ES-I3 (cell line): ENCODE measurements at regions not wholly inside any gene's neighbourhood (a gene's known extent, or its start where the extent isn't known, plus 50 kb on each side); places are given as distances from the start of the nearest gene placed in this dataset.

ENCODE experiments used
- H3K36me3 ChIP-seq: 2 replicates; pipeline ENCODE4 v1.6.1; 2013; ENCODE audit warnings: mild to moderate bottlenecking, low read length, control low read depth, moderate library complexity; ENCODE audit not compliant: insufficient read depth
- H3K4me1 ChIP-seq: 2 replicates; pipeline ENCODE4 v1.6.1; 2013; ENCODE audit warnings: mild to moderate bottlenecking, control low read depth, low read length; ENCODE audit not compliant: insufficient read depth
- H3K9ac ChIP-seq: 2 replicates; pipeline ENCODE4 v1.6.1; 2013; ENCODE audit warnings: low read depth, mild to moderate bottlenecking, low read length, moderate library complexity
- H3K9me3 ChIP-seq: 2 replicates; pipeline ENCODE4 v1.6.1; 2013; ENCODE audit warnings: mild to moderate bottlenecking, low read length, moderate library complexity; ENCODE audit not compliant: control insufficient read depth, insufficient read depth

DNA sequence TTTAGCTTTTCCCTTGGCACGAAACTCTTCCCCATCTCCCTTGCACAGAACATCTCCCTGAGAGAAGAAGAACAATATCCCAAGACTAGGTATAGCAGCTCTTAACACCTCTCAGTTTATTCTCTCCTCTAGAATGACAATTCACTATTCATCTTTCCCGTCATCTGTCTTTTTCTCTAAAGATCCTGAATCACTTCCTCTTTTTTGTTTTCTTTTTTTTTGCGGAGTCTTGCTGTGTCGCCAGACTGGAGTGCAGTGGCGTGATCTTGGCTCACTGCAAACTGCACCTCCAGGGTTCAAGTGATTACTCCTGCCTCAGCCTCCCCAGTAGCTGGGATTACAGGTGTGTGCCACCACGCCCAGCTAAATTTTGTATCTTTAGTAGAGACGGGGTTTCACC lies 574.4 kb upstream of the MAP3K7 start:
- 0 out of 2 replicates have a peak, but pooled peaks cover 2% of the 10 kb centered on the region for H3K4me1 ChIP-seq
- no peaks in the 10 kb centered on the region for H3K36me3 ChIP-seq
- no peak overlapping the region for H3K9ac ChIP-seq
- no peaks in the 10 kb centered on the region for H3K9me3 ChIP-seq

DNA sequence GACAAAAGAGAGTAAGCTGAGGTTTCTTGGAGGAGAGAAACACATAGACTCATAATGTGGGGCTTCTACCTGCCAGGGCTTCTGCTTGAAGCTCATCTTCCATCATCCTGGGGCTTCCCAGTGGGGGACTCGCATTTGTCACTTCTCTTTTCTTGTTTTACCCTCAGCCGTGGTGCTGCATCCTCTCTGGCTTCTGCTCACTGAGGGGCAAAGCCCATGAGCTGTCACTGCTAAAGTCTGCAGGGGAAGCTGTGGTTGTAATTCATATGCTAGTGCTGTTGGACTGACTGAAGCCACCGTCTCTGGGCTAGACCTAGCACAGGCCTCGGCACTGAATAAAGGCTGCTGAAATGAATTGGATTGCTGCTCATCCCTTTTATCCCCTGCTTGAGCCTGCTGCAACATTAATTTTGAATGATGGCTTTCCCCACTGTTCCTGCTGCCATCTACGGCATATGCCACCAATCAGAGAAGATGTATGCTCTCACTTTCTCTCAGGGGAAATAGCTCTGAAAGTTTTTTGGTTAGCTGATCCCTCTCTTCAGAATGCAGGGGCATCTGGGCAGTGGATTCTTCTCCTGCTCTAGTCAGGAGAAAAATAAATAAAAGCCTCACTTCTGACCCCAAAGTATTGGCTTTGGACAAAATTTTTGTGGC lies 568.4 kb upstream of the MAP3K7 start:
- Histone ChIP-seq H3K4me1 (peaks cover 18% of the 10 kb centered on the region), H3K9me3 (no peaks in the 10 kb centered on the region), H3K36me3 (no peaks in the 10 kb centered on the region), H3K9ac (no peak overlapping the region)

DNA sequence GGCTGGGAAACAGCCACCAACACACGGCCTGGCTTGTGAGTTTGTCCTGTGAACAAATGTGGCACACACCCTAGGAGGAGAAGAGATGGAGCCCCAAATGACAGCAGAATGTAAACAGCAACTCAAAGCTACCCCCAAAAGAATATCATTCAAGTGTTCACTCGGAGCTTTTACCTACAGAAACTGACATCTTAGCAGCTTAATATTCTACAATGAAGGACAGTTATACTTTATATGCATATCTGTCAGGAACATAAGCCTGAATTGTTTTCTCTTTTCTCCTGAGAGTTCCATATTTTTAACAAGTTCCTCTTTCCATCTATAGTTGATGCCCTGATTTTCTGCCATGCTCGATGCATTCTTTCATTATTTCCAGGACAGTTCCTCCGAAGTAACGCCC lies 566.0 kb upstream of the MAP3K7 start:
- peaks cover 18% of the 10 kb centered on the region for H3K4me1 ChIP-seq
- no peak overlapping the region for H3K9ac ChIP-seq
- H3K36me3 ChIP-seq, result no peaks in the 10 kb centered on the region

DNA sequence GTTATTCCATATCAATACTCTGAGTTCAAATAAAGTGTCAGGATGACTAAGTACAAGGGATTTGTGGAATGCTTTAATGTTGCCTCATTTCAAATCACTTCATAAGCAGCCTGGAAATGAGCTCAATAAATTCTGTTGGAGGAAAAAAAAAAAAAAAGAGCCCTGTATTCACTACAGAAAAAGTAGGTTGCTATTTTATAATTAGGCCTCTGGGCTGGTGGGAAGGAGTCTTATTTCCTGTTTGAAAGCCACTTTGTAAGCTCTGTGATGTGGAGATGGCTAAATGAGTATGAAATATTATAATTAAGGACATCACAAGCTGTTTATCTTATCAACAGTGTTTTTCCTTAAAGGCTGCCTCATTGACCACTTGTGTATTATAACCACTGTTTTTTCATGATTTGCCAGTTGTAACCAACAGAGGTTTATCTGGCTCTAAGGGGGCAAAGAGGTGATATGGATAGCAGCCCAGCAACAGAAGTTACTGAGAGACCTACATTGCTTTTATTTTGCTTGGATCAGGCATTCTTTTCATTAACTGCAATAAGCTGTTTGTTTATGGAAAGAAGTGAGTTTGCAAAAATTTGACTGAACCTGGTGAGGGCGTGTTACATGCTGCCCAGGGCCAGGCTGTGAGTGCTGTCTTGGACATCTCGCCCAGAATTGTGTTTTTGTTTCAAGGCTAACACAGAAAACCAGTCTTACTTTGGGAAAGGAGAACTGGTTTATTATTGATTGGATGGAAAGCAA lies 563.3 kb upstream of the MAP3K7 start:
- H3K9me3 ChIP-seq, result no peaks in the 10 kb centered on the region
- H3K4me1 ChIP-seq, result peaks cover 5% of the 10 kb centered on the region
- no peak overlapping the region for H3K9ac ChIP-seq
- H3K36me3 ChIP-seq, result no peaks in the 10 kb centered on the region

More for the DNA sequence above, 566.0 kb upstream of the MAP3K7 start:
- no peaks in the 10 kb centered on the region for H3K9me3 ChIP-seq

DNA sequence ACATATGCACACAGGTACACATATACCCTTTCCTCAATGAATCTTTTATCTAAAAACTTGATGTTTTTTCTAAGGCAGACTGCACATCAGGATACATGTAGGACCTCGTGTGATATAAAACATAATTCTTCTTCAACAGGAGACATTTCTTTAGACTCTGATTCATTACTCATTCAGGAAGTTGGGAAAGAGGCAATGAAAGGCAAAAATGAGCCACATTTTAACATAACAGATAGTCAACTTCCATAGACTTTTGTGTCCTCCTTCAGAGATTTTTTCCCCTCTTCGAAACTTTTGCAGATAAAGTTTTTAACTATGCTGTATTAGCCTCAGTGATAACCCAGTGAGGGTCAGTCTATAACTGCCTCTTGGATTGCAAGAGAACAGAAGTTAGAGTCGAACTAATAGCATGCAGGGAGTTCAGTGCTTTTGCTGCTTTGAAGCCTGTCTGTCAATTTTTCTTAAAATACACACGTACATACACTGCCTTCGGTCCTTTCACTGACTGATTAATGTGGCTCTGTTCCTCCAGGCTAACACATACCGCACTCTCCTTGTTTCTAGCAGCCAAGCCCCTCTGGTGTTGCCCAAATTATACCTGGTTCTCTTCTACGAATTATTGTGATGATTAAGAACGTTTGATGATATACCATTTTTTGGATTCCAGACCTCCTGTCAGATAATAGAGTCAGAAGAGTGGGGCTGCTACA lies 562.5 kb upstream of the MAP3K7 start:
- Histone ChIP-seq H3K4me1 (no peaks in the 10 kb centered on the region; the same call in 1 of the 2 replicates), H3K36me3 (no peaks in the 10 kb centered on the region), H3K9ac (no peak overlapping the region), H3K9me3 (no peaks in the 10 kb centered on the region)

DNA sequence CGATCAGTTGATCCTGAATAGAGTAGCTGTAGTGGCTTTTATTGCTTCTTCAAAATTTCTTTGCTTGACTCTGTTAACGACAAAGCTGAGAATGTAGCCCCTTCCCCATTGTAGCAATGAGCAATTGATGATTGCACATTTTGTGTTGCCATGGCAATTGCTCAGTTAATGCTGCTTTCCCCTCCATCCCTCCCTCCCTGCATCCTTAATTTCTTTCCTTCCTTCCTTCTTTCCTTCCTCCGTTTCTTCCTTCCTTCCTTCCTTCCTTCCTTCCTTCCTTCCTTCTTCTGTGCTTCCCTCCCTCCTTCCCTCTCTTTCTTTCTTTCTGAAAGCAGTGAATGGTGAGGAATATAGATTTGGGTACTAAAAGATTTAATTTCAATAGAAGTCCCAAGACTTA lies 557.3 kb upstream of the MAP3K7 start:
- Histone ChIP-seq H3K36me3 (no peaks in the 10 kb centered on the region), H3K9me3 (no peaks in the 10 kb centered on the region), H3K4me1 (no peaks in the 10 kb centered on the region), H3K9ac (no peak overlapping the region)

DNA sequence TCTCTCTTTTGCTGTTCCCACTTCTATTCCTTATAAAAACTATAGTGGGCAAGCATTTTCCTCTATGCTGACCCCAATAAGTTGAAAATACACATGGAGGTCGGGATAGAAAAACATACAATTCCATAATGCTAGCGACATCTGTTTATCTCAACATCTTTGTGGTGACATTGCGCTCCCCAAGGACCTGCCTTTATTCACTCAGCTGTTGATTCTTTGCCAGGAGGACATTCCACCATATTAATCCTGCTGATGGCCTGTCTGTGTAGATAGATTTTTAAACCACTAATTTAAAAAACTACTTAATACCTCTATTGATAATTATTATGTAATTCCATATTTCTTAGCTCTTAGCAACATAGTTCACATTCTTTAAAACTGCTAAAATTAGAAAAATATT lies 555.3 kb upstream of the MAP3K7 start:
- H3K9me3 ChIP-seq, result no peaks in the 10 kb centered on the region
- no peak overlapping the region for H3K9ac ChIP-seq
- no peaks in the 10 kb centered on the region for H3K4me1 ChIP-seq
- no peaks in the 10 kb centered on the region for H3K36me3 ChIP-seq

DNA sequence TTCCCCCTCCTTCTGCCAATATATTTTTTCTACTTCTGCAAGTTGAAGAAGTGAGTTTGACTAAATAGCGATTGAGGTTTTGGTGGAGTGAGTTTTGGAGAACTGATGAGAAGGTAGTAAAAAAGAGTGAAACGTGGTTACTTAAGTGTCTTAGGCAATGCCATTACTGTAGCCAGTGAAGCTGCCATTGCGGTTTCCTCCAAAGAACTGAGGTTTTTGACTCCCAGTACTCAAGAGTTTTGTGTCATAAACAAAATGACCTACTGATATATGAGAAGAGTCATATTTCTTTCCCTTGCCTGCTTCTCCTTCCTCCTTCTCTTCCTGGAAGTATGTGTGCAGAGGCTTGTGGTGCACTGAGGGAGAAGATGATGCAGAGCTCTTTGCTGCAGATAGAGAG lies 554.5 kb upstream of the MAP3K7 start:
- Histone ChIP-seq H3K4me1 (no peaks in the 10 kb centered on the region), H3K9ac (no peak overlapping the region), H3K36me3 (no peaks in the 10 kb centered on the region), H3K9me3 (no peaks in the 10 kb centered on the region)

DNA sequence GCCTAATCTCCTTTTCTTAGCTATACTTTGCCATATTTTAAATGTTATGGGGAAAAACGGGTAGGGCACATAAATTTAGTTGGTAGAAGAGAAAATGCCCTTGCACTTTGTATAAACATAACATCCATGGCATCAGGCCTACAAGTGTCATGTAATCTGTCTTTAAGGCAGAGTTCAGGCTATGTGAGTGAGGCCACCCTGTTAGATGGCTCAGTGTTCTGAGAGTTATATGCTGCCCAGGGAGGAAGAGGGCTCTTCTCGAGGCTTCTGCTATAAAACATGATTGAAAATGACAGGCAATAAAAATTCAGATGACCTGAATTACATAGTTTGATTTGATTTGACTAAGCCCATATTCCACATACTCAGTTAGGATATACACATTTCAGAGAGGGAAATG lies 553.6 kb upstream of the MAP3K7 start:
- no peaks in the 10 kb centered on the region for H3K9me3 ChIP-seq

DNA sequence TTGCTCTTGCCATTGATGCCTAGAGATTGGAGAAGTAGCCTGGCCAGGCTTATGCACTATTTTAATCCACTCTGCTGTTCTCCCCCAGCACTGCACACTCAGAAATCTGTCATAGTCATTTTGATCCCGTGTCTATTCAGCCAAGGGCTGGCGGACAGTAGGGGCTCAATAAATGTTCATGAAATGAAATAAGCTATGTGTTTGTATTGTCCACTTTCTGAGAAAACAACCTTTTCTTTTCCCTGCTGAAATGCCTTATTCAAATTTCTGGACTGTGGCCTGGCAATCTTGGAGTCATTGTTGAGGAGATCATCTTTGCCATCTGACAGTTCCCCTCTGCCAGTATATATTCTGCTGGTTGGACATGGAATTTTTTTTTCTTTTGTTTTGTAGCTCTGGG lies 550.4 kb upstream of the MAP3K7 start:
- Histone ChIP-seq H3K36me3 (no peaks in the 10 kb centered on the region), H3K9ac (no peak overlapping the region), H3K9me3 (no peaks in the 10 kb centered on the region), H3K4me1 (no peaks in the 10 kb centered on the region)

More for the DNA sequence above, 553.6 kb upstream of the MAP3K7 start:
- no peak overlapping the region for H3K9ac ChIP-seq
- no peaks in the 10 kb centered on the region for H3K4me1 ChIP-seq
- H3K36me3 ChIP-seq, result no peaks in the 10 kb centered on the region

DNA sequence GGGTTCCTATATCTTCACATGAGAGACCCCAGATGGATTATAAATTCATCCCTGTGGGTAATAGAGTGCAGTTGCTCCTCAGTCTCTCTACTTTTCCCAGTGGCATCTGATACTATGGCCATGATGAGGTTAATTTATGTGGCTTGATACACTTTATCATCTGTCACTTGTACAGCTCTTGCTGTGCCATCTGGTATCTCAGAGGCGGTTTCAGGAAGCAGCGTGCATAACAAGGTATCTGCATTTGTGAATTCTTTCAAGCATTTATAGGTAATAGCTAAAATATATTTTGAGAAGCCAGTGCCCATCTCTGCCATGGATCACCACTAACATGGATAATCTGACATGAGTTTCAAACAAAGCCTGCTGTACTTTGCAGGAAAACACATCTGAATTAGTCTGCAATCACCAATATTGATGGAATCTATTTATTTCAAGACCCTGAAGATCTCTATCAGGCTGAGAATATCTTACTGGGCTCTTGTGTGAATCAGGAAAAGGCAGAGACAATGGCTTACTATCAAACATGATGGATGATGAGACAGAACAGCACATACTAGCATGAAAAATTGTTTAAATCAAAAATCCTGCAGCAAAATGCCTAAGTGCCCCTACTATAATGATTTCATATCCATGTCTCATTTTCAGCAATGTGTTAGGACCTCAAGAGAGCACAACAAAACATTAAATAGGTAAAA lies 548.7 kb upstream of the MAP3K7 start:
- Histone ChIP-seq H3K36me3 (no peaks in the 10 kb centered on the region), H3K4me1 (no peaks in the 10 kb centered on the region), H3K9me3 (no peaks in the 10 kb centered on the region), H3K9ac (no peak overlapping the region)

DNA sequence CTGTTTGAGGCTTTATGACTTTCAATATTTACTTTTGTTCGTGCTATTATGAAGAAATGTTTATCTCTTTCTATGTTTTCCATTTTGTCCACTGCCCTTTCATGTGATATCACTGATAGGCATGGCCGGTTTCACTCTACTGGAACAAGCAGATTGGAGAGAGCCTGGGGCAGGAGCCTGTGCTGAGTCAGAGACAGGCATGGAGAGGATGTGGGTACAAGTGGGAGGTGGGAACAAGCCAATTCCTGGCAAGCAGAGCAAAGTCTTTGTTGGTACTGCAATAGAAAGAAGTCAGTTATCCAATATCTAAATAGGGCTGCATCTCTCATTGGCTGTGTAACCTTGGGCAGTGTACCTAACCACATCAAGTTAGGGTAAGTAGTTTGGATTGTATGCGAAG lies 545.6 kb upstream of the MAP3K7 start:
- Histone ChIP-seq H3K9ac (no peak overlapping the region), H3K4me1 (no peaks in the 10 kb centered on the region), H3K9me3 (no peaks in the 10 kb centered on the region), H3K36me3 (no peaks in the 10 kb centered on the region)

DNA sequence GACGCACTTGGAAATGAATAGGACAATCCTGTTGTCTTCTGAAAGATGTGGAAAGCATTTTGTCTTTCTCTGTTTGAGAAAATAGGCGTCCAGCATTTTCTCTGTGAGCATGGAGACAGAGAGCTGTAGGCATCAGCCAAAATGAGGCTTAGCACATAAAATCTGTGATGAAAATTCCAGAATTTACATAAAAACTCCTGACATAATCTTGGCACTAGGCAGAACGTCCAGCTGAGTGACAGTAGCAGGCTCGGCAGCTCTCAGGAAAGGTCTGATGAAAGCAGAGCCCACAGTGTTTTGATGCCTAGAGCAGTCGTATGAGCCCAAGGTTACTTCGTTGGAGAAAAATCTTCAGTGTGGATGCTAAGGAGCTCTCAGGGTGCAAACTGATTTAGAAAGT lies 543.3 kb upstream of the MAP3K7 start:
- H3K9ac ChIP-seq, result no peak overlapping the region
- no peaks in the 10 kb centered on the region for H3K4me1 ChIP-seq
- H3K9me3 ChIP-seq, result no peaks in the 10 kb centered on the region
- H3K36me3 ChIP-seq, result no peaks in the 10 kb centered on the region

DNA sequence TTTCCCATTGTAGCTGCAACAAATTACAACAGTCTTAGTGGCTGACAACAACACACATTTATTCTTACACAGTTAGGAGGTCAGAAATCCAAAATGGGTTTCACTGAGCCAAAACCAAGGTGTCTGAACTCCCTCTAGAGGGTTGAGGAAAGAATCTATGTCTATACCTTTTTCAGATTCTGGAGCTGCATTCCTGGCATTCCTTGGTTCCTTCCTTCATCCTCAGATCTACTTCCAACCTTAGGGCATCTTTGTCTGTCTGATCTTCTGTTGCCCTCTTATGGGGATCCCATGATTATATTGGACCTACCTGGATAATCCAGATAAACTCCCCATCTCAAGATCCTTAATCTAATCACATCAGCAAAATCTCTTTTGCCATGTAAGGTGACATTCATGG lies 540.9 kb upstream of the MAP3K7 start:
- no peaks in the 10 kb centered on the region for H3K36me3 ChIP-seq
- no peaks in the 10 kb centered on the region for H3K9me3 ChIP-seq
- H3K4me1 ChIP-seq, result no peaks in the 10 kb centered on the region
- no peak overlapping the region for H3K9ac ChIP-seq
